ENCODE measurements at regions not wholly inside any gene's neighbourhood (a gene's known extent, or its start where the extent isn't known, plus 50 kb on each side); places are given as distances from the start of the nearest gene placed in this dataset.

DNA sequence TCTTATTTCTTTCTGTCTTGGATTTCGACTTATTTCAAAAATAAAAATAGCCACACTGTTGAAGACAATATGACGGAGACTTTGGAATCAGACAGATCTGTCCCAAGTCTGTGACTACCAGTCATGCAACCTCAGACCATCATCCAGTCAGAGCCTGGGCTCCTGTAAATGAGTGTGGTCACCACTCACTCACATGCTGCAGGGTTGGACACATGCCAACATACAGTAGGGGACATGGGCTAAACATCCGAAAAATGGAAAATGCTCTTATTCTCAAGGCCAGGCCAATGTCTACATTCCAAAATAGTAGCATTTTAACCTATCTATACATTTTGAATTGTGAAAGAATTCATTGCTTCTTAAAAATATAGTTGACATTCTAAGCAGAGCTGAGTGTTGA, 75.5 kb upstream of the EDNRB start:
- no peak for DNase-seq

DNA sequence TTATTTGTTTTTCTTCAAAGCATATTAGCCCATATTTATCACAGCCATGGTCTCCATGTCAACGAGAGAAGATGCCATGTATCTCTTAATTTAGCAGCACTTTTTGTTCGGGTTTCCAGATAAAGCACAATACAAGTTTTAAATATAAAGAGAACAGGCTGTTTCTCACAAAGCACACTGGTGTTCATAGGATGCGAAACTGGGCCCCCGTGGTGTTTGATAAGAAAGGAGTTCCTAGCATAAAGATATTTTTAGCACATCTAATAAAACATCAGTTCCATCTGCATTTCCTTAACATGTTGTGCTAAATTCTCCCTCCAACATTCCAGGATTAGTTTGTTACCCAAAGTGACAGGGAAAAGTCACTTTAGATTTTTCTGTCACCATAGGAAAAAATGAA, 72.4 kb upstream of the EDNRB start:
- DNase-seq, result no peak

DNA sequence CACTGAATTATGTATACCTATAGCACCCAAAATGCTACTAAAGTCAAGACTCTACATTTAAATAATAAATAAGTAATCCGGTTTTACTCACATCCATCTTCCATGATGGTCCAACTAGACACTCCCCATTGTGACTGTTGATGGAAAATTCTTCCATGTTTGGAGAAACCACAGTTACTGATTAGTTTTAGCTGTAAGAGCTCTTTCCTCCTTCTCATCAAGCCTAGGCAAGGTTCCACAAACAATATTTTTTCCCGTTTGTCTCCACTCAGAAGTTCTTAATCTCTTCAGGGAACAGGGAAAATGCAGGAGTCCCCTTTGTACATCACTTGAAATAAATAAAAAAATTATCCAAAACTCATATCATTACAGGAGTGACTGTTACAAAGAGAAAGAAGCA, 70.7 kb upstream of the EDNRB start:
- DNase-seq, result no peak

DNA sequence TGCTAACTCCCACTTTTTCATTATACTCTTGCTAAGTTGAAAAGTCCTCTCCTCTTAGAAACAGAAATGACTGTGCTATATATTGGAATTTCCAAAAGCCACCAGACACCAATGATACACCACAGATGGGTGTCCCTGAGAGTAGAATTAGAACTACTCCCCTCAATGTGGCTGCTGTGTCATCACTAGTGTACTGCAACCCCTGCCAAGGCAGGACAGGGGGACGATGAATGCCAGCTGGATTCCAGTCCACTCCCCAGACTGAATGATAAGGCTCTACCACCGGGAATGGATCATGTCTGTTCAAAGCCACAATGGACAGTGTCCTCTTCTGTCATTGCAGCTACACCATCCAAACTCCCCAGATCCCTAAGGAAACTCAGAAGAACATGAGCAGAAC, 69.7 kb upstream of the EDNRB start:
- no peak for DNase-seq

DNA sequence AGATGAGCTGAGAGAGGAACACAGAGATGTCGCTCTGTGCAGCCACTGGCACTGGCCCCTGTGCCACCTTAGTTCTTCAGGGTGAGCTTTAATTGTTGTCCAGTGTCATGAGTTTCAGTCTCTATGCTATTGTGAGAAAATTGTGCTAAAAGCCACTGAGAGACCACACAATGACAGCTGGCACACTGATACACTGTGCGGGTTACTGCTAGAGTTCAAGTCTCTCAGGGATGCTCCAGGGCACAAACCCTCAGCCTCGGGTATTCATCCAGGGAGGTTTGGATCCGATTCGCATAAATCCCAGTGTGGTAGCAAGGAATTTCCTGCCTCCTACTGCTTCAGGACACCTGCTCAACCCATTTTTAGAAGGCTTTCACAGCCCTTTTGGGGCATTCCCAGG, 68.1 kb upstream of the EDNRB start:
- no peak for DNase-seq

DNA sequence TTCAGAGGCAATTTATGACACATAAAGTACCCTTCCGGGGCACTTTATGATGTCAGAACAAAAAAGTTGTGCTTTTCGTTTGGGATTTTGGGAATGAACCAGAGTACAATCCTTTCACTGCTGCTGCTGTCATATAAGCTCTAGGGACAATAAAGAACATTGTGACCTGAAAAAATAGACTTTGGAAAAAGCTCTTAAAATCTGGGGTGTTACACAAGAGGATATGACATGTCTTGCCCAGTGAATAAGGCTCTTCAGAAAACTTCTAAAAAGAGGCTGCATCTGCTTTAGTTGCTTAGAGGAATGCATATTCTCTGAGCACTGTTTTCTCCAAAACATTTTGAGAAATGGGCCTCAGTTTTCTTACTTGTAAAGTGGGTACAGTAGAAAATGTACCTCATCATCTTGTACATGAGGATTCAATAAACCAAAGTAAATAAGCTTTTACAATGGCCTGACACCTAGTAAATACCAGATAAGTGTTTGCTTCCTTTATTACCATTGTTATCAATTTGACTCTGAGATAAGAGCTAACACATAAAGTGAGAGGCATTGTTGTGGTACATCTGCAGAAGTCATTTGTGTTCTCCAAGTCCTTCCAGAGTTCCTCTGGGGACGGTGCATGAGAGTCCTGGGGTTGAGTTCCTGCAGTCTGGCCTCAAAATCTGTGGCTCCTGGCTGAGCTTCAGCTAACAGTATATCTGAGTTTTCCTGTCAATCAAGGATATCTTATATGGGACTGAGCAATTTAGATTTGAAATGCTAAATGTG, 67.4 kb upstream of the EDNRB start:
- no peak for DNase-seq

DNA sequence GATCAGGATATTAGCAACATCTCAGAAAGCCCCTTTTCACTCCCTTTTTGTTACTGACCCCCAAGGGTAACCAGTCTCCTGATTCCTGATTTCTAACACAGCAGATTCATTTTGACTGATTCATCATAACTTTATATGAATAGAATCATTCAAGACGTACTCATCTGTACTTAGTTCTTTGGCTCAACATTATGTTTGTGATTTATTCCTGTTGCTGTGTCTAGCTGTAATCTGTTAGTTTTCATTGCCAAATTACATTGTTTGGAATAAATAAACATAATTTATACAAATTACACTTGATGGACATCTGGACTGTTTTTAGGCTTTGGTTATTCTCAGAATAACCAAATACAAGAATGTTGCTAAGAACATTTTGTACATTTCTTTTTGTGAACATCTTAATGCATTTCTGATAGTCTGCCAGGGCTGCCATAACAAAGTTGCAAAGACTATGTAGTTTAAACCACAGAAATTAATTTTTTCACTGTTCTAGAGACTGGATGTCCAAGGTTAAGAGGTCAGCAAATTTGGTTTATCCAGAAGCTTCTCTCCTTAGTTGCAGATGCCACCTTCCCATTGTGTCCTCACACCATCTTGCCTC, 62.8 kb upstream of the EDNRB start:
- no peak for DNase-seq

DNA sequence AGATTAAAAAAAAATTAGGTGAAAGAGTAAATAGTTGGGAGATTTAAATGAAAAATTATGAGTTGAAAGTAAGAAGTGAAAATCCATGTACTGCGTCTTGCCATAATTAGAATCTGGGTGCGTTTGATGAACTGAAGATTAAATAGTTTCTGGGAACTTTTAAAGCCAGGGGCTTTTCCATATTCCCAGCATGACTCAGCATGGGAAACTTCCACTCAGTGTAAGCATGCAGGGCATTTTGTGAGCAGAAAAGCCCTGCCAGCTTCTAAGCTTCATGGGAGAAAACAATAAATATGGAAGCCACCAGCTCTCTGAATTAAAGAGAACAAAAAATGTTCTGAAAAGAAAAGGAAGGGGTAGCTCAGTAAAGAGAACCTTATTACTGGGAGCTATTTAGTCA, 62.0 kb upstream of the EDNRB start:
- no peak for DNase-seq

DNA sequence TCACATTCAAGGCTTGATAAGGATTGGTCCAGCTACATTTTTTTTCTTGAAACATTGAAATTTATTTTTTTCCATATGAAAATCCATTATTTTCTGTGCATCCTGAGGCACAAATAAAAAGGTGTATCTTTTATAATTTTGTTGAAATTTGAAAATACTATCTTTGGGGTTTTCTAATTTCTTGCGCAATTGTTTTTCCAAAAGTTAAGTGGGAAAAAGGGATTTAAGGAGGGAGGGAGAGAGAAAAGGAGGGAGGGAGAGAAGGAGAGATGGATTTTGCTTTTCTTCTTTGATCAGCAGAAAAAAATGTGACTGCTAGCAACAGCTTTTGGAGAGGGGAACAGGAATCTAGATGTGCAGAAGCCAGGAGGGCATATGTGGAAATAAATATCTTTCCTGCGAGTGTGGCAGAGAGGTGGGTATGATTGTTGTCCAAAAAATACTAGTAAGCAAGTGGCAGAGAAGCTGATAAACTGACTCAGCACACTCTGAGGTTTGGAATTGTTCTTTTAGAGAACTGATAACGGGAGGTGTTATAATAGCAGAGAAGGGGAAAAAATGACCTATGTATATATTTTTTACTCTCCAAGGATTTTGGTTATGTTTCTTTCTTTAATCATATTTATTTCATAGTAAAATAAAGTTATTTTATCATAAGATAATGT, 61.2 kb upstream of the EDNRB start:
- no peak for DNase-seq

DNA sequence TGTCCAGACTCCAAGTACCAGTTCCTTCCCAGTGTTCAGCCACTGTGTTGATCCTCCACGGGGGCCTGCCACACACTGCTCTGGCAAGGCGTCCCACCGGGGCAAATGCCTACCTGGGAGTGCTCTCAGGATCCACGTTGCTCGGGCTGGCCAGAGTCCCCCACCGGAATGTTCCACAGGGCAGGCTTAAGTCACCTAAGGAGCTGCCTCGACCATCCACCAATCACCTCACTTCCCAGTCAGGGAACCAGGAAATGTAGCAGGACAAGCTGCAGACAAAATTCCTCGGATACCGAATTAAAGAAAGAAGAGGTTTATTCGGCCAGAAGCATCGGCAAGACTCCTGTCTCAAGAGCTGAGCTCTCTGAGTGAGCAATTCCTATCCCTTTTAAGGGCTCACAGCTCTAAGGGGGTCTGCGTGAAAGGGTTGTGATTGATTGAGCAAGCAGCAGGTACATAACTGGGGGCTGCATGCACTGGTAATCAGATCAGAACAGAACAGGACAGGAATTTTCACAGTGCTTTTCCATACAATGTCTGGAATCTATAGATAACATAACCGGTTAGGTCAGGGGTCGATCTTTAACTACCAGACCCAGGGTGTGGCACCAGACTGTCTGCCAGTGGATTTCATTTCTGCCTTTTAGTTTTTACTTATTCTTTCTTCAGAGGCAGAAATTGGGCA, 56.9 kb upstream of the EDNRB start:
- no peak for DNase-seq

DNA sequence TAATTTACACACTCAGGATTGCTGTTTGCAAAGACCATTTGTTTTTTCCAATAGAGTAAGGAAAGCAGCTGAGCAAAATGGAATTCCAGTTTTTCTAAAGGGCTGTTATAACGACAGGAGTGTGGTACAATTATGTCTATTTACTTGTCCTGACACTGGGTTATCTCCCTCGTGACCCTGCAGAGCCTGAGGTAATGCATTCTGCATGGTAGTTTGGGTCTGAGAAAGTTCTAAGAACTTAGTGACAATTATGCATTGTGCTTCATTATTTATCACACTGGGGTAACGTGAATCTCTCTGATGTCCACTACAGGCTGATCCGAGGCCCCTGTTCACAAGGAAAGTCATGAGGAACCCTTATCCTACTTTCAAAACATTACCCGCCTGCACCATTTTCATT, 50.7 kb upstream of the EDNRB start:
- no peak for DNase-seq
